ENCODE measurements at regions not wholly inside any gene's neighbourhood (a gene's known extent, or its start where the extent isn't known, plus 50 kb on each side); places are given as distances from the start of the nearest gene placed in this dataset.

- DNase-seq (ENCODE audit: low read depth in 2 of 2), result no peak
Measured at GRCh38 chr3:22986958-22987357, 216.2 kb upstream of the UBE2E2 start.

- no peak for DNase-seq (ENCODE audit: low read depth in 2 of 2)
Measured at GRCh38 chr3:22988566-22988965, 214.6 kb upstream of the UBE2E2 start.

GRCh38 chr3:22989716-22990115 is 213.4 kb upstream of the UBE2E2 start:
- no peak for DNase-seq (ENCODE audit: low read depth in 2 of 2)

- DNase-seq (ENCODE audit: low read depth in 2 of 2), result no peak
Measured at GRCh38 chr3:22990291-22991200, 212.6 kb upstream of the UBE2E2 start.

GRCh38 chr3:22994781-22995180 is 208.3 kb upstream of the UBE2E2 start:
- DNase-seq (ENCODE audit: low read depth in 2 of 2), result no peak

GRCh38 chr3:22996920-22997571 is 206.1 kb upstream of the UBE2E2 start:
- DNase-seq (ENCODE audit: low read depth in 2 of 2), result no peak

GRCh38 chr3:23000371-23000770 is 202.8 kb upstream of the UBE2E2 start:
- DNase-seq (ENCODE audit: low read depth in 2 of 2), result no peak

GRCh38 chr3:23002151-23002550 is 201.0 kb upstream of the UBE2E2 start:
- no peak for DNase-seq (ENCODE audit: low read depth in 2 of 2)

GRCh38 chr3:23002836-23003732 is 200.0 kb upstream of the UBE2E2 start:
- DNase-seq (ENCODE audit: low read depth in 2 of 2), result peak; percentile 4 to 50

GRCh38 chr3:23003733-23004046 is 199.4 kb upstream of the UBE2E2 start:
- no peak for DNase-seq (ENCODE audit: low read depth in 2 of 2)

- DNase-seq (ENCODE audit: low read depth in 2 of 2), result peak in 1 of 2 donors; percentile 40
Measured at GRCh38 chr3:23004971-23005370, 198.2 kb upstream of the UBE2E2 start.

- DNase-seq (ENCODE audit: low read depth in 2 of 2), result no peak
Measured at GRCh38 chr3:23017801-23018200, 185.3 kb upstream of the UBE2E2 start.

GRCh38 chr3:23019596-23020300 is 183.4 kb upstream of the UBE2E2 start:
- DNase-seq (ENCODE audit: low read depth in 2 of 2), result no peak

GRCh38 chr3:23028294-23028693 is 174.8 kb upstream of the UBE2E2 start:
- no peak for DNase-seq (ENCODE audit: low read depth in 2 of 2)

- DNase-seq (ENCODE audit: low read depth in 2 of 2), result no peak
Measured at GRCh38 chr3:23029001-23029400, 174.1 kb upstream of the UBE2E2 start.

- no peak for DNase-seq (ENCODE audit: low read depth in 2 of 2)
Measured at GRCh38 chr3:23035927-23036640, 167.0 kb upstream of the UBE2E2 start.

- DNase-seq (ENCODE audit: low read depth in 2 of 2), result no peak
Measured at GRCh38 chr3:23036728-23037127, 166.4 kb upstream of the UBE2E2 start.

- DNase-seq (ENCODE audit: low read depth in 2 of 2), result no peak
Measured at GRCh38 chr3:23038471-23038870, 164.7 kb upstream of the UBE2E2 start.

- DNase-seq (ENCODE audit: low read depth in 2 of 2), result peak in 1 of 2 donors; percentile 46
Measured at GRCh38 chr3:23041918-23042696, 161.0 kb upstream of the UBE2E2 start.

- no peak for DNase-seq (ENCODE audit: low read depth in 2 of 2)
Measured at GRCh38 chr3:23044463-23044862, 158.7 kb upstream of the UBE2E2 start.
